AG09319 (cell line): ENCODE measurements at regions not wholly inside any gene's neighbourhood (a gene's known extent, or its start where the extent isn't known, plus 50 kb on each side); places are given as distances from the start of the nearest gene placed in this dataset.

Experiments used
- DNase-seq: peaks from one replicate; pipeline ENCODE4 v3.0.0-alpha.2; 2010; ENCODE audit warnings: low read depth; ENCODE audit errors: extremely low read depth
- CTCF ChIP-seq: IDR thresholded peaks from 2 replicates; pipeline ENCODE4 v1.5.1; 2011; ENCODE audit warnings: low read depth, mild to moderate bottlenecking, inconsistent platforms, low read length, moderate library complexity

- no peak for TF ChIP-seq CTCF
- no peak for DNase-seq
Measured at GRCh38 chr18:41602034-41602433, 353.0 kb upstream of the PIK3C3 start.

GRCh38 chr18:41600693-41601391 lies 354.2 kb upstream of the PIK3C3 start:
- DNase-seq = no peak
- no peak for TF ChIP-seq CTCF

GRCh38 chr18:41599466-41599865 lies 355.6 kb upstream of the PIK3C3 start:
- DNase-seq = no peak
- TF ChIP-seq CTCF = no peak

GRCh38 chr18:41594582-41594981 lies 360.5 kb upstream of the PIK3C3 start:
- TF ChIP-seq CTCF = no peak
- DNase-seq = no peak

- TF ChIP-seq CTCF = no peak
- no peak for DNase-seq
Measured at GRCh38 chr18:41593171-41593675, 361.8 kb upstream of the PIK3C3 start.

- DNase-seq = no peak
- no peak for TF ChIP-seq CTCF
Measured at GRCh38 chr18:41587976-41588375, 367.1 kb upstream of the PIK3C3 start.

GRCh38 chr18:41585512-41585911 lies 369.5 kb upstream of the PIK3C3 start:
- DNase-seq = no peak
- TF ChIP-seq CTCF = no peak
